GM21529 (cell line): ENCODE measurements at regions not wholly inside any gene's neighbourhood (a gene's known extent, or its start where the extent isn't known, plus 50 kb on each side); places are given as distances from the start of the nearest gene placed in this dataset.

Experiments used
- ATAC-seq: cut with Tn5 transposase; IDR thresholded peaks from one replicate; pipeline ENCODE4 v1.9.1; 2021; ENCODE audit not compliant: unreplicated experiment

DNA sequence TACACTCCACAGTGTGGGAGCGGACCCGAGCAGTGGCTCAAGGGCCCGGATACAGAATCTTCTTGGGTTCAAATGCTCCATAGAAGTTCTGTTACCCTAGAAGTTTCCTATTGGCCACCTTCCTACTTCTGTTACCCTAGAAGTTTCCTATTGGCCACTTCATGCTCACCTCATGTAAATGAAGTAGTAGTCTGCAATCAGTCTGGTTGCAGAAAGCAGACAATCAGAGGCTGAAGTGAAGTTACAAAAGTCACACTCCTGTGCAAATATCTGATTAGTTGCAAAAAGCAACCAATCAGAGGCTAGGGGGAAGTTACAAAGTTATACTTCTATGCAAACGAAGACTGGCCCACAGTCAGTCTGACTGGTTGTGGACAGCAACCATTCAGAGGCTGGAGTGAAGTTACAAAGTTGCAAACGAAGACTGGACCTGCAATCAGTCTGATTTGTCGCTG lies 77.8 kb upstream of the CPNE8 start:
- ATAC-seq, result no peak

- no peak for ATAC-seq
Observed at GRCh38 chr12:38977132-38977531, 71.7 kb upstream of the CPNE8 start.

DNA sequence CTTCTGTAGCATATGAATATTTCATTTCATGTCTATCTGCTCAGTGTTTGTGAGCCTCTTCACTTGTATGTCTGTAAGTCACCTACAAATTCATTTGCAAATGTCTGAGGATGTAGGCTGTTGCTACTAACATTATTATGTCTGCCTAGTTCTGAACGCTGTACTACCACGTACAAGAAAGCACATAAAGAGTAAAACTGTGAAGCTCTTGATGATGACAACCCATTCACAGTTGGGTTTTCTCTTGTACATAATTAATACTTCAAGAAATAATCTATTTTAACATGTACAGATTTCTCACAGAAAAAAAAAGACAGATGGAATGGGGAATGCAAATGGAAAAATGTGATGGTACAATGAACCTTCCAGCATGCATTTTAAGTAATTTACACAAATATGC lies 64.3 kb upstream of the CPNE8 start:
- ATAC-seq, result no peak

GRCh38 chr12:38961683-38962082 lies 56.3 kb upstream of the CPNE8 start:
- ATAC-seq, result no peak

DNA sequence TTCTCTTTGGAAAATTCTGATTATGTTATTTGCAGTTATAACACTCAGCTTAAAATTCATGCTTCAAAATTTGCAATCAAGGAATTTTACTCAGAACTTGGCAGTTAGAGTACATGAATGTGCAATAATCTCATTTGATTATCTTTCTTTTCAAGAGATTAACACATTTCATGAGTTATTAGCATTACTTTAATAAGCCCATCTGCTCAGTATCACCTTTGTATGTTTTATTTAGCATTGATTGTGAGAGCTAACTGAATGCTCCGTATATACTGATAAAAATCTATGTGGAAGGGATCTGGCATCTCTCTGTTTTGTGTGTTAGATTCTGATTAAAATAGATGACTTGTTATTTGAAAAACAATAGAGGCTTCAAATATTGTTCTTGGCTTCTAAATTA lies 55.6 kb upstream of the CPNE8 start:
- ATAC-seq, result no peak

GRCh38 chr12:38956337-38956736 lies 50.9 kb upstream of the CPNE8 start:
- no peak for ATAC-seq
